COLO668 (cell line): ENCODE measurements at regions not wholly inside any gene's neighbourhood (a gene's known extent, or its start where the extent isn't known, plus 50 kb on each side); places are given as distances from the start of the nearest gene placed in this dataset.
A peak's percentile ranks its signal among the peaks of the same experiment; 100 is the strongest.

Experiments used
- DNase-seq: peaks from one replicate; lab custom pipeline; 2025; ENCODE audit not compliant: unreplicated experiment; lab: John Stamatoyannopoulos, UW

DNA sequence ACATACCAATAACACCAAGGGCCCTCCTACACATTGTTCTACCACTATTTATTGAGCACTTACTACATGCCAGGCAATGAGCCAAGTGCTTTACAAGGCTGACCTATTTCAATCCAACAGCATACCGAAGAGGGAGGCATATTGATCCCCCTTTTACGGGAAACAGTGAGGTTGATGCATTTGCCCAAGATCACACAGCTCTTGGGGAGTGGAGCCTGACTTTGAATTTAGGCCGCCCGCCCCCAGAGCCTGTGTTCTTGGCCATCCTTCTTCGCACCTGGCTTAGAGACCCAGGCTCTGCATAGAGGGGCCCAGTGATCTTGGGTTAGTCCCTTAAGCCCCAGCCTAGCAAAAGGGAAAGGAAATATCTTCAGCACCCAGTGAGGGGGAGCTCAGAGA, 158.1 kb upstream of the IER5L start:
- no peak for DNase-seq

DNA sequence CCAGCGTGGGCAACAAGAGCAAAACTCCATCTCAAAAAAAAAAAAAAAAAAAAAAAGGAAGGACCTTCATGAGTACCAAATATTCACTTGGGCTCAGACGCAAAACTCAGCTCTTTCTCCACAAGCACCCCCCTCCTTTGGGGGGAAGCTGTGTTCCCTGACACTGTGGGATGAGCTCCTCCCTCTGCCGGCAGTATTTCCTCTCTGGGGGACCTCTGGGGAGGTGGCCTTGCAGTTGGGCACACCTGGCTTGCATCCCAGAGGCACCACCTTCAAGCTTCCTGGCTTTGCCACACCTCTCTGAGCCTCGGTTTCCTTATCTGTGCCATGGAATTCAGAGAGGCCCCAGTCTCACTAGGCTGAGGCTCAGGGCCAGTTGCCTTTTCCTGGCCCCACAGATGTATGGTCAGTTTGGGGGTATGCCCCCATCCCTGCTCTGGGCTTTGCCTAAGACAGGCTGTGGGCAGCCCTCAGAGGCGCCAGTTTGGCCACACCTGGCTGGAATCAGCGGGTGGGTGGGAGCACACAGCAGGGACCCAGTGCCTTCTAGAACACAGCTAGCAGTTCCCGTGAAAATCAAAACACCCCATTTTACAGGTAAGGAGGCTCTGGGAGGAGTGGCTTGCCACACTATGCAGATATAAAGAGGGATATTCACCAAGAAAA, 157.5 kb upstream of the IER5L start:
- no peak for DNase-seq

DNA sequence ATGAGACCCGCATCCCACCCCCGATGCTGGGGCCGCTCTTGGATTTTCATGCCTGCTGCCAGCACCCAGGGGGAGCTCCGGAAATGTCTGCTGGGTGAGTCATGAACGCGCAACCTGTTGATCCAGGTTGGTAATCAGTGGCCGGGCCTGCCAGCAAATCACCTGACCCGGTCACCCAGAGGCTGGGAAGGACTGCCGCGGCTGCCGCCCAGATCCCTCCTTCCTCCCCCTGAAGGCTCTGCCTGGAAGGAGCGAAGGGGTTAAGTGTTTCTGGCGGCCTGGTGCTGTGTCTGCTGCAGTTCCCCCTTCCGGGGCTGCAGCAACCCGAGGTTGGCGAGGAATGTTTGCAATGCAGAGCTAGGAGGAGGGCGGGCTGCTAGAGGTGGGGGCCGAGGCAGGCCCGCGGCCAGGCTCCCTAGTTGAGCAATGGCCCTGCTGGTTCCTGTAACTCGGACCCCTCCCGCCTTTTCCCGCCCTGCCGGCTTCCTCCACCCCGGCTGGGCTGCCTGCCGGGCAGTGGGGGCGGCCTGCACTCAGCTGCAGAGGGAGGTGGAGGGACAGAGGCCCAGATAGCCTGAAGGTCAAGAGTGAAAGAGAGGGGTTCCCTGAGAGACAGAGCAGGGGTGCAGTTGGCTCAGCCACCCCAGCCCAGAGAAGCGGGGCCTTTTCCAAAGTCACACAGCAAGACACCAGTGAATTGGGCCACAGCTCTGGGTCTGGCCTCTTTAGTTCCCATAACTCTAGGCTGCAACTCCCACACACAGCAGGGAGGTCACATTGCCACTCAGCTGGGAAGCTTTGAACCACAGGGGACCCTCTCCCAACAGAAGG, 156.3 kb upstream of the IER5L start:
- peak; percentile 77 for DNase-seq

GRCh38 chr9:129333617-129334104, 155.6 kb upstream of the IER5L start:
- no peak for DNase-seq

GRCh38 chr9:129332581-129332980, 154.5 kb upstream of the IER5L start:
- DNase-seq: no peak

DNA sequence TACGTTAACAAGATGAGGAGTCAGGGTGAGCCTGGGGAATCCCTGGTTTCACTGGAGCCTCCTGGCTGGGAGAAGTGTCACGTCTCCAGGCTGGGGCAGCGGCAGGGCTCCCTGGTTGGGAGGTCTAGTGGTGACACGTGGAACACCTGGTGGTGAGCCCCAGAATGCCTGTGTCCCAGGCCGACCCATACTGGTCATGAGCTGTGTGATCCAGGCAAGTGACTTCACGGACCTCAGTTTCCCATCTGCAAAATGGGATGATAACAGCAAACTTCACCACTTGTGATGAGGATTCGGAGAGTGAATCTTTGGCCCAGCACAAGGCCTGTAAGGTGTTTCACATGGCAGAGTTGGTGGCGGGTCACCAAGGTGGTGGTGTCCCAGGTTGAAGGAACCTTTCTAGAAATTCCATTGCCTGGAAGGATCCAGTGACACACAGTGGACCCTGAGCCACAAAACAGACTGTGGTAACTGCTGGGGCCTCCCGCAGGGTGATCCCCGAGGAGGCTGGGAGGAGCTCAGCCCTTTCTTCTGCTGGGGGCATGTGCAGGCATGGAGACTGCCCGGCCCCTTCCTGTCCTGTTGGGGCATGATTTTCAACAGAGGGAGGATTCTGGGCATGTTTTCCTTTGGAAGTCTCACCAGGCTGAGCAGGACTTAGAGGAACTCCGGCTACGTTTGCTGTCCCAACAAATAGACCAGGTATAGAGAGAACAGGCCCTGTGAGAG, 153.9 kb upstream of the IER5L start:
- DNase-seq: no peak

DNA sequence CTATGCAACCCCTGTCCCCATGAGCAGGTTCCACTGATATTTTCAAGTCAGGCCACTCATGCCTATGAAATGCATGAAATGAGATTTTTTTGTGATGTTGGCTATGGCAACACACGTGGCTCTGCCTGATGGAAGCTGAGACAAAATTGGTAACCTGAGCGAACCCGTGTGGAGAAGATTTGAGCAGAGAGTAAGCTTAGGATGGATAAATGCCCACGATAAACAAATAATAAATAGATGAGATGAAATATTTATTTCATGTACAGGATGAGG, 153.4 kb upstream of the IER5L start:
- DNase-seq: no peak

DNA sequence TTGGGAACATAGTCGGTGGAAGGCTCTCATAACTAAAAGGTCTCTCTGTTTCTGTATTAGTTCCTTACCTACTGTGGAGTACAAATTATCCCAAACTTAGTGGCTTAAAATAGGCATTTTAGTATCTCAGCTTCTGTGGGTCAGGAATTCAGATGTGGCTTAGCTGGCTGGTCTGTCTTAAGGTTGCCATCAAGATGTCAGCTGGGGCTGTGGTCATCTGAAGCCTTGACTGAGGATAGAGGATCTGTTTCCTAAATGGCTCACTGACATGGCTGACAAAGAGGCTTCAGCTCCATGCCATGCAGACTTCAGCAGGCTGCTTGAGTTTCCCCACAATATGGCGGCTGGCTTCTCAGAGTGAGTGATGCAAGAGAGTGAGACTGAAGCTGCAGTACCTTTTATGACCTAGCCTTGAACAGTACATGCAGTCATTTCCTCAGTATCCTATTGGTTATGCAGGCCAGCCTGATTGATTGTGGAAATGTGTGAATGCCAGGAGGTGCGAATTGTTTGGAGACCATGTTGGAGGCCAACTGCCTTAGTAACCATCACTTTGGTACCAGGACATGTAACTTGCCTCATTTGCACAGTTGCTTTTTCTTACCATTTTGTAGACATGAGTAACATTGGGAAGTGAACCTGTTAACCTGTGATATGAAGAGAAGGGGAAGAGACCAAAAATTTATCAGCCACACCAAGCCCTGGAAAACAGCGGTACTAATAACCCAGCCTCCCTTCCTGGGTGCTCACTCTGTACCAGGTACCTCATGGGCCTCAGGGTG, 152.8 kb upstream of the IER5L start:
- DNase-seq: no peak

- no peak for DNase-seq
Observed at GRCh38 chr9:129328355-129329042, 150.4 kb upstream of the IER5L start.

DNA sequence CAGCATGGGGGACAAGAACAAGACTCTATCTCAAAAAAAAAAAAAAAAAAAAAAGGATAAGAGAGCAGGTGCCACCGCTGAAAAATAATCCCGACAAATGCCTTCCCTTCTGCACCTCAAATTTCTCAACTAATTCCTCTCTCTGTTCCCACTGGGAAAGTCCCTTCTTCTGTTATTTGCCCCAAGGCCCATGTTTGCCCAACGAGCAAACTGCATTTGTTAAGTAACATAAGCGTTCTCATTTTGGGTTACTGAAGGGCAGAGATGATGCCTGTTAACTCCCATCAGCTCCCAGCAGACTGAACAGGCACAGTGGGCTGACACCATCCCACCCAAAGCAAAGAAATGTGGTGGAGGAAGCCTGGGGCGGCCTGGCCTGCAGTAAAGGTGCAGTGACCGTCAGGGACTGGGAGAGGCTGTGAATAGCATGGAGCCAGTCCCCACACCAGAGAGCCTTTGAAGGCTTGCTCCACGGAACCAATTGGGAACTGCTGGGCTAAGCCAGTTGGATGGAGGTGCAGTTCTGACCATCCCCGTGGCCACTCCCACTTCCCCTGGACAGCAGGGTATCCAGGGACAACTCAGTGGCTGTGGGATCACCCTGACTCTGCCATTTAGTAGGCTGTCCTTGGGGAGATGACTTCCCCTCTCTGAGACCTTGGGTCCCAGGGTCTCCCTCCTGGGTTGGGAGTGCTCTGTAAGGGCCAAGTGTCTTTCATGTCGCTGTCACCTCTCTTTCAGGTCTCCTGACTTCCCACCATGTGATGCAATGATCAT, 149.7 kb upstream of the IER5L start:
- DNase-seq: no peak

DNA sequence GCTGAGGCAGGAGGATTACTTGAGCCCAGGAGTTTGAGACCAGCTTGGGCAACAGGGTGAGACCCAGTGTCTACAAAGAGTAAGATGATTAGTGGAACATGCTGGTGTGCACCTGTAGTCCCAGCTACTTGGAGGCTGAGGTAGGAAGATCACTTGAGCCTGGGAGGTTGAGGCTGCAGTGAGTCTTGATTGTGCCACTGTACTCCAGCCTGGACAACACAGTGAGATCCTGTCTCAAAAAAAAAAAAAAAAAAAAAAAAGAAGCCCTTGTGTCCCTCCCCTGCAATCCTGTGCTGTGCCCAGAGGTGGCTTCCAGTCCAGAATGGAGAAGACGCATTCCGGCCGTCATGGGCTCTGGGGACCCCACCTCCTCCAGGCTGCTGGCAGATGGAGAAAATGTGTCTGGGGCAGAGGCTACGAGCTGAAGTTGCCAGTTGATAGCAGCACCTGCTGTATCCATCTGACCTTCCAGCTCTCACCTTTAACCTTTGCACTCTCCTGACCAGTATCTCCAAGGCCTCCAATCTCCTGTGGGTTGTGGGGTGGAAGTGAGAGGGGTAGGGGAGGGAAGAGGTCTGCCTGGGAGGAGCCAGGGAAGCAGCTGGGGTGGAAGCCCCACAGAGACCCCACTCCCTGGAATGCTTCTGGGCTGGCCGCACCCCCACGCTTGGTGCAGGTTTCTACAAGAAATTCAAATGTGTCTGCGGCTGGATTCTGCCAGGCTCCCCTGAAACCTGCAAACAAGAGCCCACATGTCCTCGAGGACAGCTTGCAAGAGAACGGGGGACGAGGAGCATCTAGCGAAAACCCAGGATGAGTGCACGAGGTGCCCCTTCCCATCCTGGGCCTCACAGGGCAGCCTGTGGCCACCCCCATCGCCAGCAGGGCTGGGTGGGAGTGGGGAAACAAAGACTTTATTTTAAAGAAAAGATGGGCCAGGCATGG, 148.3 kb upstream of the IER5L start:
- DNase-seq: no peak

DNA sequence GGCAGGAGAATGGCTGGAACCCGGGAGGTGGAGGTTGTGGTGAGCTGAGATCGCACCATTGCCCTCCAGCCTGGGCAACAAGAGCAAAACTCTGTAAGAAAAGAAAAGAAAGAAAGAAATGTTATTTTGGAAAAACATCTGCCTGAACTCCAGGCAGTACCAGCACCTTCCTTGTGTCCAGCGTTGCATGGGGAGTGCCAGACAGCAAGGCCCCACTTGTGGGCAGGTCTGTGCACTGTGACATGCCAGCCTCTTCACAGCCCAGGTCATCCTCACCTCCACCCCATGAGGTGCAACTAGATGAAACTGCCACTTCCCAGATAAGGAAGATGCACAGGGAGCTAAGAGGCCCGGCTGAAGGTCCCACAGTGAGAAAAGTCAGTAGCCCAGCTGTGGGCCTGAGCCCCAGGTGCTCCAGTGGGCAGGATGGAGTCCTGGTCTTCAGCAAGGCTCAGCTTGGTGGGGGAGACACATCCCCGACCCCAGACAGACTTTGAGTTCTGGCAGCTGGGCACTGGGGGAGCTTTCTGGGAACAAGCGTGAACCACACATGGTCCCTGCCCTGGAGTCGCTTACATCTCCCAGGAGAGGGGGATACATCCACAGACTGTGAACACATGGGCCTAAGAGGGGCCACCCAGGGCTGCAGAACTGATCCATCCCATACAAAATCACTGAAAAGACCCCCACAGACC, 146.9 kb upstream of the IER5L start:
- DNase-seq: no peak

DNA sequence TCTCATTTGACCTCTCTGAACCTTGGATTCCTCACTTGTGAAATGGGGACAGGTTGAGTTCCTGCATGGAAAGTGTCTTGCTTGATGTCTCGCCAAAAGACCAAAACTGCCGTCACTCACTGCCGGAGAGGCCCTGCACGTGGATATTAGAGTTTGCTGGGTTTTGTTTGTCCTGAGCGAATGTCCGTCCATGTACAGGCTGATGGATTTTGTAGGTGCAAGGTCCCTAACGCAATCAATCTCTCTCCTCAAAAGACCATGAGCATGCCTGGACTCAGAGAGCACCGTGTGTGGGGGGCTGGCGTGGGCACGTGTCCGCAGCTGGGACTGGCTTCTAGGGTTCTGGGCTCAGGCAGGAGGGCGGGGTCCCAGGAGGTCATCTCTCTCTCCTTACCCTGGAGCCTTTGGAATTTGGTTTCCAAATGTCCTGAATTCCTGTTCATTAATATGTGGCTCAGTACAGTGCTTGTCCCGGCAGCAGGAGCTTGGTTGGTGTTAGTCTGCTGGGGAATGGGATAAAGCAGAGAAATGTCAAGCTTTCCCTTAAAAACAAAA, 146.0 kb upstream of the IER5L start:
- no peak for DNase-seq

- DNase-seq: no peak
Observed at GRCh38 chr9:129323376-129323998, 145.4 kb upstream of the IER5L start.

GRCh38 chr9:129322641-129323375, 144.7 kb upstream of the IER5L start:
- DNase-seq: no peak

- DNase-seq: no peak
Observed at GRCh38 chr9:129322022-129322621, 144.1 kb upstream of the IER5L start.
